NAMALWA (cell line): ENCODE measurements at regions not wholly inside any gene's neighbourhood (a gene's known extent, or its start where the extent isn't known, plus 50 kb on each side); places are given as distances from the start of the nearest gene placed in this dataset.
"Not testable (repeated sequence)": the region's sequence is repeated elsewhere in the genome, so short reads cannot be mapped to it uniquely, and the experiment has no call there.

ENCODE experiments used
- DNase-seq: peaks from one replicate; pipeline ENCODE4 v3.0.0-alpha.2; 2015; ENCODE audit warnings: low spot score

DNA sequence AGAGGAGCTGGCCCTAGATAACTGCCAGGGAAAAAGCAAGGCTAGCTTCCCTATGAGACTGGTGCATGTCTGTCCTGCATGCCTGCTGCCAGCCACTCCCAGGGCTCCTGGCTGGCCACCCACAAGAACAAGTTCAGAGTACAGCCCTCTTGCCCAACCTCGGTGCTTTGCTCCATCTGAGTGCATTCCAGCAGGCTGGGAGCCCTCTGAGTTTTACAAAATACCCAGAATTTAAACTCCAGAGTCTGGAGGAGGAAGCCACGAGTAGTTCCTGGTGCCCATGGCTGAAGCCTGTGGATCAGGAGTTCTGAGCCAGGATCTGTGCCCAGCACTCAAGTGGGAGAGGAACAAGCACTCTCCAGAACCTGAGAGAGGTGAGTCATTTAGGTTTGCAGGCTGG lies 111.6 kb downstream of the MAGEE2 start:
- no peak for DNase-seq

DNA sequence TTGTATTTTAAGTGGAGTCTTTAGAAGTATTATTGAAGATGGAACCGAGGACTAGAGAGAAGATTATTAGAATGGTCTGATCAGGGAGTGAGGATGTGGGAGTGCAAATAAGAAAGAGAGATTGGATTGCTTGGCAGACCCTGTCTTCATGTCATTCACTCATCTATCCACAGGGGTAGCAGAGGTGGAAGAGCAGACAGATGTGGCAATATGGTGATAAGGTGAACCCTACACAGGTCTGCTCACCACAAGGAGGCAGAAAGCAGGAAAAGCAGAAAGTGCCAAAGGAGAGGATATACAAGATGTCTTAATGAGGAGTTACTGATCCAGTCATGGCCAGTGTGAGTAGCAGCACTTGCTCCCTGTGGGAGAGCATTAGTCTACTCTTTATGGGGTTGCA lies 129.4 kb downstream of the MAGEE2 start:
- no peak for DNase-seq

DNA sequence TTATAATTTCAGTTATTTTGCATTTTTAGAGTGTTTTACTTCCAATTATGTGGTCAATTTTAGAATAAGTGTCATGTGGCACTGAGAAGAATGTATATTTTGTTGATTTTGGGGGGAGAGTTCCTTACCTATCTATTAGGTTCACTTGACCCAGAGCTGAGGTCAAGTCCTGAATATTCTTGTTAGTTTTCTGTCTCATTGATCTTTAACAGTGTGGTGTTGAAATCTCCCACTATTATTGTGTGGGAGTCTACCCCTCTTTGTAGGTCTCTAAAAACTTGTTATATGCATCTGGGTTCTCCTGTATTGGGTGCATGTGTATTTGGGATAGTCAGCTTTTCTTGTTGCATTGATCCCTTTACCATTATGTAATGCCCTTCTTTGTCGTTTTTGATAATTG lies 127.0 kb upstream of the ZDHHC15 start:
- DNase-seq = no peak

DNA sequence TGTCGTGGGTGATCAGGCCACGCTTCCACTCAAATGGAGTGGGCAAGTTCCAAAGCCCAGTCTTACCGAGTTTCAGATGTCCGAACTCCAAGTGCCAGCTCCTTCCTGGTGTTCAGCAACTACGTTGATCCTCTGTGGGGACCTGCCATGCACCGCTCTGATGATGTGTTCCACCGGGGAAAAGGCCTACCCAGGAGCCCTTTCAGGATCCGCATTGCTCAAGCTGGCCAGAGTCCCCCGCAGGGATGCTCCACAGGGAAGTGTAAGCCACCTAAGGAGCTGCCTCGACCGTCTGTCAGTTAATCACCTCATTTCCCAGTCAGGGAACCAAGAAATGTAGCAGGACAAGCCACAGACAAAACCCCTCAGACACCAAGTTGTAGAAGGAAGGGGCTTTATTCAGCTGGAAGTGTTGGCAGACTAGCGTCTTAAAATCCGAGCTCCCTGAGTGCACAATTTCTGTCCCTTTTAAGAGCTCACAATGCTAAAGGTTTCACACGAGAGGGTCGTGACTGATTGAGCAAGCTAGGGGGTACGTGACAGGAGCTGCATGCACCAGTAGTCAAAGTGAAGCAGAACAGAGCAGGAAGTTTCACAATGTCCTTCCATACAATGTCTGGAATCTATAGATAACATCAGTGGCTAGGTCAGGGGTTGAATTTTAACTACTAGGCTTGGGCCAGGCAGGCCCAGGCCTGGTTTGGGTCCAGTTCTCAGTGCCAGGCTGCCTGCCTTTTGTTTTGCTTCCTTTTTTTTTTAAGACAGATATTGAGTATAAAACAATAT lies 126.2 kb upstream of the ZDHHC15 start:
- no peak for DNase-seq

DNA sequence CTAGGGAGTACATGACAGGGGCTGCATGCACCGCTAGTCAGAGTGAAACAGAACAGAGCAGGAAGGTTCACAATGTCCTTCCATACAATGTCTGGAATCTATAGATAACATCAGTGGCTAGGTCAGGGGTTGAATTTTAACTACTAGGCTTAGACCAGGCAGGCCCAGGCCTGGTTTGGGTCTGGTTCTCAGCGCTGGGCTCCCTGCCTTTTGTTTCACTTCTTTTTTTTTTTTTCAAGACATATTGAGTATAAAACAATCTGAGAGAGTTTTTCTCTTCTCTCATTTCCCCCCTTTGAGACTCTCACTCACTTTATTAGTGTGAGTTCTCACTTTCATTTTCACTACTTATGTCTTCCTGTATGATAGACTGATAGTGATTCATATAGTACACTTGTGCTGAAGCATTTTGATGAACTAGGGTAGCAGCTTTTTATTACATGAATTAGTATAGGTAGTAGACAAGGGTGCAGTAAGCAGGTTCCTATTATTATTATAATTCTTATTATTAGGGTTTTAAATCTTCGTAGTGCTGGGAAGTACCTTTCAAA lies 120.0 kb upstream of the ZDHHC15 start:
- no peak for DNase-seq

DNA sequence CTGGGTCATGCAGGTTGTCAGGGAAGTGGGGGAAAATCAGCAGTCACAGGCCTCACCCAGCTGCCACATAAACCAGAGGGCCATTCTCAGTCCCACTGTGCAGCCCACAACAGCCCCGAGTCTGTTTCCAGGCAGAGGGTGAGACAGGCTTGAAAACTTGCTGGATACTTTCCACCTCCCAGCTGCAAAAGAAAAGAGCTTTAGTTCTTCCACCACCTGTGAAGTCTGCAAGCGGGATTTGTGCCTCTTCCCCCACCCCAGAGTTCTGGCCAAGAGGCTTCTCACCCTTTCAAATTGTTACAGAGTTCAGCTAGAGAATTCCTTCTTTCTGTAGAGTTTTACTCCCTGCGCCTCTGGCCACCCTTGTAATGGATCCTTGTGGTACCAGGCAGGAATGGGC lies 115.5 kb upstream of the ZDHHC15 start:
- DNase-seq = no peak

DNA sequence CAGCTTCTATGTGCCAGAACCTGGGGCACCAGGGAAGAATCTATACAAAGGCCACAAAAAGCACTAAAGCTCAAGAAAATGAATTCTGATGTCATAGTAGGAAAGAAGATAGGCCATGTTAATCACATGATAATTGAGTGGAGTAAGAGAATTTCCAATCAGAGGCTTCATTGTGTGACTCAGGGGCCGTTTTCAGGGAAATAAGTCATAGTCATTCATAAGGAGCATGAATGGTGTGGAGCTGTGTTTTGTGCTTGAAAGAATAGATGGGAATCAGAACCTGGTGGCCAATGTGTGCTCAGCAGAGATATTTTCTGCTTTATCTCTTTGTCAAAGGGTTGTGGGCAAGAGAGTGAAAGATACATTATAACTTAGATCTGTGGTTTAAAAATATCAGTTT lies 102.4 kb upstream of the ZDHHC15 start:
- DNase-seq = no peak

DNA sequence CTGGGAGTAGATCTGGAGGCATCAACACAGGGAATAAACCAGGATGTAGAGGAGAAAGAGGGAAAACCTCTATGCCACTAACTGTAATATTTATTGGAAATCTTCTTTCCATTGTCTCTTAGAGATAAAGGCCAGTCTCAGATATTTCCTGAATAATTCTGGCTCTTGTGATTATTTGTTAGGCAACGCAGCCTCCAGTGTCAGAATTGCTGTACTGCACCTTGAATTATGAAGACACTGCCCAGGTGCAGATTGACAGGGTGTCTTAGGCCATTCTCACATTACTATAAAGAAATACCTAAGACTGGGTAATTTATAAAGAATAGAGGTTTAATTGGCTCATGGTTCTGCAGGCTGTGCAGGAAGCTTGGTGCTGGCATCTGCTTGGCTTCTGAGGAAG lies 100.7 kb upstream of the ZDHHC15 start:
- peak; percentile 0 for DNase-seq

DNA sequence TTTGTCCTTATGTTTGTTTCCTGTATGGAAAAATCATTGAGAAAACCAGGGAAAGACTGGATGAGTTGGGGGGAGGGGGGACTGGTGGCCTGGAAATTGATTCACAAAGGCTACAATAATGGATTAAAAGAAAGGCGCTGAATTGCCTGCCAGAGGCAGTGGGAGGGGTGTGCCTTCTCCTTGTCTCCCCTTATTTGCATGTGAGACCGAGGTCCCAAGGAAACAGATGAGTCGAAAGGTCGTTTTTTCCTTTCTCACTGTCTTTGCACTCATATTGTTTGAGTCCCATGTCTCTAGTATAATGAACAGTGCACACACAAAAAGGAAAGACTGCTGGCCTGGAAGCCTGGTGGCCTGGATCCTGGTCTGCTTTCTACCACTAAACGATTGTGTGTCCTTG lies 86.6 kb upstream of the ZDHHC15 start:
- no peak for DNase-seq

DNA sequence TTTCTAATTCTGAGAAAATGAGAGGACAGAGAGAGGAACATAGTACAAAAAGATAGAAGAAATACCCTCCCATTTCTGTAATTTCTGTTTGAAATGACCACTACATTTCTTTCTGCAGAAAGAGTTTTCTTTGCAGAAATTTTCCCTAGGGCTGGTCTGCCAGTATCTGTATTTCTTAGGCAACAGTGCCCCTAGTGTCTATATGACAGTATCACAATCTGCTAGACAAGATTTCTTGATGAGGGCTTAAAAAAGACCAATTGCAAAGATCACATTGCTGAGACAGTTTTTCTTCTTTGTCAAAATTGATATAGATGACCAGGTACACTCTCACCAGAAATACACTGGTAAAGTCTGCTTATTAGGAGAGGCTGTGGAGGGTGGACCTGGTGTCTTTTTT lies 81.0 kb upstream of the ZDHHC15 start:
- DNase-seq = peak; percentile 39

DNA sequence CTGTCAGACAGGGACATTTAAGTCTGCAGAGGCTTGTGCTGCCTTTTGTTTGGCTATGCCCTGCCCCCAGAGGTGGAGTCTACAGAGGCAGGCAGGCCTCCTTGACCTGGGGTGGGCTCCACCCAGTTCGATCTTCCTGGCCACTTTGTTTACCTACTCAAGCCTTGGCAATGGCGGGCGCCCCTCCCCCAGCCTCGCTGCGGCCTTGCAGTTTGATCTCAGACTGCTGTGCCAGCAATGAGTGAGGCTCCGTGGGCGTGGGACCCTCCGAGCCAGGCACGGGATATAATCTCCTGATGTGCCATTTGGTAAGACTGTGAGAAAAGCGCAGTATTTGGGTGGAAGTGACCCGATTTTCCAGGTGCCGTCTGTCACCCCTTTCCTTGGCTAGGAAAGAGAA lies 79.2 kb upstream of the ZDHHC15 start:
- DNase-seq = not testable (repeated sequence)

DNA sequence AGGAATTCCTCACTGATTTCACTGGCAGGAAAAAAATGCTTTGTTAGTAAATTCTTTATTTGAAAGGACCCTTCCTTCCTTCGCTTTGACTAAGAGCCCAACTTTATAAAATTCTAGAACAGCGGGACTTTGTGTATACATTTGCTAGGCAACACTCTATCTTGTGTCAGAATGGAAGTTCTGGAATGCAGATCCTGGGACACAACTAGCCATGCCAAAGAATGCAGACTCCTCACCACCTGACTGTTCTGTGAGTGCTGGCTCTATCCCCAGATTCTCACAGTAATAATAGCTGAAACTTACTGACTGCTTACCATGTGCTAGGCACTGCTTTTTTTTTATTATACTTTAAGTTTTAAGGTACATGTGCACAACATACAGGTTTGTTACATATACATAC lies 73.3 kb upstream of the ZDHHC15 start:
- DNase-seq = no peak

DNA sequence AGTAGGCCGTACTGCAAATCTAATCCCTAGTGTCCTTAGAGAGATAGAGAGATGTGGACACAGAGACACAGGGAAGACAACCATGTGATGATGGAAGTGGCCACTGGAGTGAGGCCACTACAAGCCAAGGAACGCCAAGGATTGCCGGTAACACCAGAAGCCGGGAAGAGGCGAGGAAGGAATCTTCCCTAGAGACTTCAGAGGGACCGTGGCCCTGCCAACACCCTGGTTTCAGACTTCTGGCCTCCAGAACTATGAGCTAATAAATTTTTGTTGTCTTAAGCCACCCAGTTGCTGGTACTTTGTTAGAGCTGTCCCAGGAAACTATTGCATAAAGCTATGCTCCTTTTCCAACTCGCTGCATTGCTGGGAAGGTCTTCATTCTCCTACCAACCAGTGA lies 70.3 kb upstream of the ZDHHC15 start:
- not testable (repeated sequence) for DNase-seq

DNA sequence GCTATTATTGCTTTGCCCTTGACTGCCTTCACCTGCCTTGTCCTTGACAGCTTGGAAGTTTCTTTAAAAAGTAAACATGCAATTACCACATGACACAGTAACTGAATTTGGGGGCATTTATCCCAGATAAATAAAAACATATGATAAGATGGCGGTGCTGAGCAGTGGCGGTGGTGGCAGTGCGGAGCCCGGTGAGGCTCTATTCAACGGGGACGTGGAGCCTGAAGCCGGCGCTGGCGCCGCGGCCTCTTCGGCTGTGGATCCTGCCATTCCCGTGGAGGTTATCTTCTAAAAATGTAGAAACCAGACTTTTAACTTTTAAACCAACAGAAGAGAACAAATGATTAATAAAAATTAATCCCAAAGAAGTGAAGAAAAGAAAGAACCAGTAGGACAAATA lies 59.7 kb upstream of the ZDHHC15 start:
- DNase-seq = no peak
